ENCODE measurements at regions not wholly inside any gene's neighbourhood (a gene's known extent, or its start where the extent isn't known, plus 50 kb on each side); places are given as distances from the start of the nearest gene placed in this dataset.

DNA sequence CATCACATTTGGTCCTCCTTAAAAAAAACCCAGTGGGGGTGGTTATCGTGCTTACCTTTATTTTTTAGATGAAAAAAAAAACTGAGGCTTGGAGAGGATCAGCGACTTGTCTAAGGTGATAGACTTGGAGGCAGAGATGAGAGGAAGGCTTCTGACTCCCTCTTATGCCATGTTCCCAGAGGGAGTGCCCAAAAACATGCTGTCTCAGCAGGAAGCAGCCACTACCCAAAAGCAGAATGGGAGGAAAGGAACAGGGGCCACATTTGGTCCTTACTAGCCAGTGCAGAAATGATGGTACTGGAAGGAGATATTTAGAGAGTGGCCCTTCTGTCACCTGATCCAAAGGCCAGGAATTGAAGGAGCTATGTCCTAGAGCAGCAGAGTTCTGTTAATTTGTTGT is 118.4 kb downstream of the B3GNT2 start:
- TF ChIP-seq RAD21 (conservative IDR thresholded peaks at IDR 0.05): no peak
- no peak for TF ChIP-seq SMC3 (conservative IDR thresholded peaks at IDR 0.05; ENCODE audit: poor library complexity)
- no peak for TF ChIP-seq EZH2 (IDR thresholded peaks at IDR 0.05; ENCODE audit: borderline replicate concordance, insufficient read depth, low read length, poor library complexity, severe bottlenecking)
- TF ChIP-seq, protein P1, sequence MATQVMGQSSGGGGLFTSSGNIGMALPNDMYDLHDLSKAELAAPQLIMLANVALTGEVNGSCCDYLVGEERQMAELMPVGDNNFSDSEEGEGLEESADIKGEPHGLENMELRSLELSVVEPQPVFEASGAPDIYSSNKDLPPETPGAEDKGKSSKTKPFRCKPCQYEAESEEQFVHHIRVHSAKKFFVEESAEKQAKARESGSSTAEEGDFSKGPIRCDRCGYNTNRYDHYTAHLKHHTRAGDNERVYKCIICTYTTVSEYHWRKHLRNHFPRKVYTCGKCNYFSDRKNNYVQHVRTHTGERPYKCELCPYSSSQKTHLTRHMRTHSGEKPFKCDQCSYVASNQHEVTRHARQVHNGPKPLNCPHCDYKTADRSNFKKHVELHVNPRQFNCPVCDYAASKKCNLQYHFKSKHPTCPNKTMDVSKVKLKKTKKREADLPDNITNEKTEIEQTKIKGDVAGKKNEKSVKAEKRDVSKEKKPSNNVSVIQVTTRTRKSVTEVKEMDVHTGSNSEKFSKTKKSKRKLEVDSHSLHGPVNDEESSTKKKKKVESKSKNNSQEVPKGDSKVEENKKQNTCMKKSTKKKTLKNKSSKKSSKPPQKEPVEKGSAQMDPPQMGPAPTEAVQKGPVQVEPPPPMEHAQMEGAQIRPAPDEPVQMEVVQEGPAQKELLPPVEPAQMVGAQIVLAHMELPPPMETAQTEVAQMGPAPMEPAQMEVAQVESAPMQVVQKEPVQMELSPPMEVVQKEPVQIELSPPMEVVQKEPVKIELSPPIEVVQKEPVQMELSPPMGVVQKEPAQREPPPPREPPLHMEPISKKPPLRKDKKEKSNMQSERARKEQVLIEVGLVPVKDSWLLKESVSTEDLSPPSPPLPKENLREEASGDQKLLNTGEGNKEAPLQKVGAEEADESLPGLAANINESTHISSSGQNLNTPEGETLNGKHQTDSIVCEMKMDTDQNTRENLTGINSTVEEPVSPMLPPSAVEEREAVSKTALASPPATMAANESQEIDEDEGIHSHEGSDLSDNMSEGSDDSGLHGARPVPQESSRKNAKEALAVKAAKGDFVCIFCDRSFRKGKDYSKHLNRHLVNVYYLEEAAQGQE (IDR thresholded peaks at IDR 0.05; ENCODE audit: borderline replicate concordance): no peak
- TF ChIP-seq EP300 (conservative IDR thresholded peaks at IDR 0.05; ENCODE audit: poor library complexity, severe bottlenecking): no peak
- TF ChIP-seq, protein P2, sequence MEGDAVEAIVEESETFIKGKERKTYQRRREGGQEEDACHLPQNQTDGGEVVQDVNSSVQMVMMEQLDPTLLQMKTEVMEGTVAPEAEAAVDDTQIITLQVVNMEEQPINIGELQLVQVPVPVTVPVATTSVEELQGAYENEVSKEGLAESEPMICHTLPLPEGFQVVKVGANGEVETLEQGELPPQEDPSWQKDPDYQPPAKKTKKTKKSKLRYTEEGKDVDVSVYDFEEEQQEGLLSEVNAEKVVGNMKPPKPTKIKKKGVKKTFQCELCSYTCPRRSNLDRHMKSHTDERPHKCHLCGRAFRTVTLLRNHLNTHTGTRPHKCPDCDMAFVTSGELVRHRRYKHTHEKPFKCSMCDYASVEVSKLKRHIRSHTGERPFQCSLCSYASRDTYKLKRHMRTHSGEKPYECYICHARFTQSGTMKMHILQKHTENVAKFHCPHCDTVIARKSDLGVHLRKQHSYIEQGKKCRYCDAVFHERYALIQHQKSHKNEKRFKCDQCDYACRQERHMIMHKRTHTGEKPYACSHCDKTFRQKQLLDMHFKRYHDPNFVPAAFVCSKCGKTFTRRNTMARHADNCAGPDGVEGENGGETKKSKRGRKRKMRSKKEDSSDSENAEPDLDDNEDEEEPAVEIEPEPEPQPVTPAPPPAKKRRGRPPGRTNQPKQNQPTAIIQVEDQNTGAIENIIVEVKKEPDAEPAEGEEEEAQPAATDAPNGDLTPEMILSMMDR (IDR thresholded peaks at IDR 0.05; ENCODE audit: poor library complexity, severe bottlenecking): no peak
- no peak for TF ChIP-seq POLR2AphosphoS5 (IDR thresholded peaks at IDR 0.05)
- no peak for TF ChIP-seq TAF1 (IDR thresholded peaks at IDR 0.05; ENCODE audit: low read depth)
- TF ChIP-seq MXI1 (conservative IDR thresholded peaks at IDR 0.05; ENCODE audit: poor library complexity, severe bottlenecking): no peak
- no peaks in the 10 kb centered on the region for H3K79me2 ChIP-seq (replicated peaks; ENCODE audit: insufficient read depth, low read length)
- no peaks in the 10 kb centered on the region for H3K9me3 ChIP-seq (ENCODE audit: low read length)
- no peak overlapping the region for H3K9ac ChIP-seq (ENCODE audit: low read length)
- no peaks in the 10 kb centered on the region for H3K27me3 ChIP-seq (ENCODE audit: insufficient read depth, low read depth, low read length)
- no peaks in the 10 kb centered on the region for H3F3A ChIP-seq (ENCODE audit: insufficient read depth, low read length, poor library complexity, severe bottlenecking)
- H3K36me3 ChIP-seq (ENCODE audit: insufficient read depth, low read length): no peaks in the 10 kb centered on the region
- no peak overlapping the region for H3K4me3 ChIP-seq (ENCODE audit: low read length)
- no peak overlapping the region for H2AFZ ChIP-seq (ENCODE audit: low read depth, low read length)
- no peaks in the 10 kb centered on the region for H4K20me1 ChIP-seq (ENCODE audit: insufficient read depth)
- no peak overlapping the region for H3K4me2 ChIP-seq (ENCODE audit: low read length)
- H3K27ac ChIP-seq (ENCODE audit: low read length): no peak overlapping the region
- H3K9me2 ChIP-seq (ENCODE audit: insufficient read depth, low read length): no peaks in the 10 kb centered on the region

DNA sequence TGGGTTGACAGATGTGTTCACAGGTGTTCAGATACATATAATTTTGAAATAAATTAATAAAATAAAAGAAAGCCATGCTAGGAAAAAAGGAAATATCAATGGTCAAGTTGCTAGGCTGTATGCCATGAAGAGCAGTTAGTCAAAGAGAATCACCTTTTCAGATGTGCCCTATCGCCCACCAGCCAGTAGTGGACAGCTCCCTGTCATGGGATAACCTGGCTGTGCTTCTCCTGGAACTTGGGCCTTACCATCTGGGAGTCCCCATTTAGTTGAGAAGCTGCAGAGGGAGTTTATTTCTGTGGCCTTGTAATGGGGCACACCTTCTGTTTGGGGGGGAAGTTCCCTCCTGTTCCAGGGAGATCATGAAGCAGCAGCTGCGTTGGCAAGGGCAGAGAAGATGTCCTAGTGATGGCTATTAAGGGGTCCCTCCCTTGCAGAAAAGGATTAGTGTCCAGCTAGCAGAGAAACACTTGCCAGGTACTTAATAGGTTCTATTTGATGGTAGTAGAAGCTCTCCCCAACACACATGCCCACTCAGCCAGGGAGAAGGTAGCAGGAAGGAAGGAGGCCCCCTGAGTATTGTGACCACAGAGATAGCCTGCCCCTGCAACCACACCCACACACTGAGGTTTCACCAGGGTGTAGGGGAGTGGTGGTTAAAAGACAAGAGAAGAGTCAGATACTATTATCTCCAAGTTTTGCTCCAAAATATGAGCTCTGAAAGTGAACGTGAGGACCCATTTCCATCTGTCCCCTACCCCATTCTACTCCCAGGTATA is 117.7 kb downstream of the B3GNT2 start:
- Histone ChIP-seq H3K4me3 (ENCODE audit: low read length) (no peak overlapping the region), H4K20me1 (ENCODE audit: insufficient read depth) (no peaks in the 10 kb centered on the region), H3K9me3 (ENCODE audit: low read length) (no peaks in the 10 kb centered on the region), H3F3A (ENCODE audit: insufficient read depth, low read length, poor library complexity, severe bottlenecking) (no peaks in the 10 kb centered on the region), H3K4me2 (ENCODE audit: low read length) (no peak overlapping the region), H3K9ac (ENCODE audit: low read length) (no peak overlapping the region), H3K79me2 (replicated peaks; ENCODE audit: insufficient read depth, low read length) (no peaks in the 10 kb centered on the region), H2AFZ (ENCODE audit: low read depth, low read length) (no peak overlapping the region), H3K9me2 (ENCODE audit: insufficient read depth, low read length) (no peaks in the 10 kb centered on the region), H3K27ac (ENCODE audit: low read length) (no peak overlapping the region), H3K36me3 (ENCODE audit: insufficient read depth, low read length) (no peaks in the 10 kb centered on the region), H3K27me3 (ENCODE audit: insufficient read depth, low read depth, low read length) (no peaks in the 10 kb centered on the region)
- TF ChIP-seq MXI1 (conservative IDR thresholded peaks at IDR 0.05; ENCODE audit: poor library complexity, severe bottlenecking) (no peak), POLR2AphosphoS5 (IDR thresholded peaks at IDR 0.05) (no peak), EZH2 (IDR thresholded peaks at IDR 0.05; ENCODE audit: borderline replicate concordance, insufficient read depth, low read length, poor library complexity, severe bottlenecking) (no peak), EP300 (conservative IDR thresholded peaks at IDR 0.05; ENCODE audit: poor library complexity, severe bottlenecking) (no peak), RAD21 (conservative IDR thresholded peaks at IDR 0.05) (no peak), SMC3 (conservative IDR thresholded peaks at IDR 0.05; ENCODE audit: poor library complexity) (no peak), TAF1 (IDR thresholded peaks at IDR 0.05; ENCODE audit: low read depth) (no peak)
- TF ChIP-seq, protein P1 (IDR thresholded peaks at IDR 0.05; ENCODE audit: borderline replicate concordance): no peak
- TF ChIP-seq, protein P2 (IDR thresholded peaks at IDR 0.05; ENCODE audit: poor library complexity, severe bottlenecking): no peak
